CD14-positive monocyte (primary cell): ENCODE measurements at regions not wholly inside any gene's neighbourhood (a gene's known extent, or its start where the extent isn't known, plus 50 kb on each side); places are given as distances from the start of the nearest gene placed in this dataset.

Source experiments
- DNase-seq, 3 donors: peaks; one replicate each; pipeline ENCODE4 v3.0.0-alpha.2; 2011 to 2022
- H2AFZ ChIP-seq: 2 replicates; pipeline ENCODE4 v1.6.0; 2012; ENCODE audit warnings: mild to moderate bottlenecking, low read depth, low read length, inconsistent platforms; ENCODE audit not compliant: insufficient read depth, poor library complexity, severe bottlenecking
- H3K27ac ChIP-seq, 2 donors: 1 replicate in 1 of 2; 2 replicates in 1 of 2; pipeline ENCODE4 v1.5.1; 2012 to 2013; ENCODE audit warnings: low read length in 2 of 2, control low read depth in 1 of 2, inconsistent platforms in 1 of 2, low read depth in 1 of 2, mild to moderate bottlenecking in 1 of 2
- H3K27me3 ChIP-seq, 2 donors: one replicate each; pipeline versions ENCODE4 v1.6.0 to v1.6.1; 2011 to 2013; ENCODE audit warnings: low read length in 2 of 2; ENCODE audit not compliant: control insufficient read depth in 2 of 2, insufficient read depth in 2 of 2
- H3K36me3 ChIP-seq, 2 donors: replicated peaks in 1 of 2; 1 replicate in 1 of 2; 2 replicates in 1 of 2; pipeline versions ENCODE4 v1.5.1 to v1.6.1; 2012 to 2013; ENCODE audit warnings: low read length in 2 of 2, control low read depth in 1 of 2, inconsistent platforms in 1 of 2, mild to moderate bottlenecking in 1 of 2; ENCODE audit not compliant: insufficient read depth in 2 of 2, control insufficient read depth in 1 of 2
- H3K4me1 ChIP-seq, 2 donors: 1 replicate in 1 of 2; 2 replicates in 1 of 2; pipeline versions ENCODE4 v1.5.1 to v1.6.1; 2012 to 2013; ENCODE audit warnings: low read length in 2 of 2, control low read depth in 1 of 2, inconsistent platforms in 1 of 2, mild to moderate bottlenecking in 1 of 2, moderate library complexity in 1 of 2; ENCODE audit not compliant: insufficient read depth in 2 of 2, control insufficient read depth in 1 of 2
- H3K4me2 ChIP-seq: replicated peaks from 2 replicates; pipeline ENCODE3; 2012; ENCODE audit warnings: low read length, moderate library complexity, mild to moderate bottlenecking; ENCODE audit not compliant: poor library complexity, severe bottlenecking; ENCODE audit errors: extremely low read depth
- H3K4me3 ChIP-seq, 3 experiments: fragments of 200-600 bp in 1 of 3; sonication (generic) in 1 of 3; replicated peaks in 1 of 3; 1 replicate in 2 of 3; 2 replicates in 1 of 3; pipeline ENCODE4 v1.5.1; 2011 to 2013; ENCODE audit warnings: low read length in 3 of 3, mild to moderate bottlenecking in 3 of 3, control low read depth in 2 of 3, low read depth in 2 of 3, inconsistent platforms in 1 of 3, moderate library complexity in 1 of 3
- H3K79me2 ChIP-seq: 2 replicates; pipeline ENCODE4 v1.6.0; 2012; ENCODE audit warnings: mild to moderate bottlenecking, control low read depth, inconsistent platforms, low read length, moderate library complexity; ENCODE audit not compliant: insufficient read depth
- H3K9ac ChIP-seq: 2 replicates; pipeline ENCODE4 v1.6.0; 2017; ENCODE audit warnings: low read length, mild to moderate bottlenecking; ENCODE audit not compliant: insufficient read depth, poor library complexity, severe bottlenecking
- H3K9me3 ChIP-seq, 2 donors: replicated peaks in 1 of 2; 1 replicate in 1 of 2; 2 replicates in 1 of 2; pipeline versions ENCODE4 v1.5.1 to v1.6.1; 2012 to 2013; ENCODE audit warnings: low read length in 2 of 2, control low read depth in 1 of 2; ENCODE audit not compliant: control insufficient read depth in 1 of 2, insufficient read depth in 1 of 2
- H4K20me1 ChIP-seq: 2 replicates; pipeline ENCODE4 v1.6.0; 2012; ENCODE audit warnings: mild to moderate bottlenecking, low read length, control low read depth, moderate library complexity; ENCODE audit not compliant: insufficient read depth
- H3K27ac Mint-ChIP-seq, 7 donors: one replicate each; pipeline ENCODE4 v1.8.0; 2020; ENCODE audit warnings: mild to moderate bottlenecking in 7 of 7, mixed read lengths in 7 of 7, moderate library complexity in 6 of 7, inconsistent platforms in 2 of 7
- H3K27me3 Mint-ChIP-seq, 3 donors: one replicate each; pipeline ENCODE4 v1.8.0; 2021 to 2022; ENCODE audit warnings: low read depth in 3 of 3, mild to moderate bottlenecking in 3 of 3, mixed read lengths in 3 of 3, moderate library complexity in 3 of 3, inconsistent platforms in 1 of 3
- H3K36me3 Mint-ChIP-seq, 2 donors: one replicate each; pipeline ENCODE4 v1.8.0; 2020; ENCODE audit warnings: mixed read lengths in 2 of 2, inconsistent platforms in 1 of 2, mild to moderate bottlenecking in 1 of 2
- H3K4me1 Mint-ChIP-seq: one replicate; pipeline ENCODE4 v1.8.0; 2020; ENCODE audit warnings: mild to moderate bottlenecking, mixed read lengths
- H3K4me3 Mint-ChIP-seq, 2 donors: one replicate each; pipeline ENCODE4 v1.8.0; 2020; ENCODE audit warnings: mild to moderate bottlenecking in 2 of 2, mixed read lengths in 2 of 2, moderate library complexity in 1 of 2
- H3K9me3 Mint-ChIP-seq, 7 donors: one replicate each; pipeline ENCODE4 v1.8.0; 2020 to 2022; ENCODE audit warnings: mixed read lengths in 7 of 7, mild to moderate bottlenecking in 6 of 7, moderate library complexity in 6 of 7, inconsistent platforms in 2 of 7
- WGBS: methylation state at CpG from one replicate; pipeline ENCODE4 v1.1.5; 2013; ENCODE audit warnings: missing lambda C conversion rate; ENCODE audit not compliant: insufficient coverage; 5-methylcytosine and 5-hydroxymethylcytosine counted together
- intact Hi-C, 2 donors: fragments of 100-400 bp; cut with micrococcal nuclease; formaldehyde crosslinking; loops; one replicate each; pipeline versions ENCODE4 v1.15.0 to v1.15.1; 2023
- TF ChIP-seq, protein P1 (sequence below): fragments of 200-600 bp; IDR thresholded peaks from one replicate; pipeline ENCODE4 v1.8.0; 2022; ENCODE audit warnings: antibody characterized with exemption, mild to moderate bottlenecking

DNA sequence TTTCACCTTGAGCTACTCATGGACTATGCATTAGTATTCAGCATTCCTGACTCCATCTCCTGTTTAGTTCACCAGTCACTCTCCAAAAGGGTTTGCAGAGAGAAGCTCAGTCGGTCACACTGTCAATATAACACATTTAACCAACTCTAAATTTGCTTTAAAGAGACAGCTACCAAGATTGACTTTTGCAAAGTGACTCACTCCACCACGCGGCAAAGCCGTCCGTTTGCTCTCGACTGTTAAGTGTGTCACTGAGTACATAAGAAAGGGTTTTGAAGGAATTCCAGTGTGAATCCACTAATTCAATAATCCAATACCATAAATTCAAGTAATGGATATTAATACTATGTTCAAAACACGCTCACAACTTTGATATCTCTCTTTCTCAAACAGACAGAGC is 1006.7 kb upstream of the NR2F2 start:
- Histone ChIP-seq H2AFZ (no peak overlapping the region), H3K27ac (no peak overlapping the region), H3K4me2 (no peak overlapping the region), H3K79me2 (no peaks in the 10 kb centered on the region), H3K36me3 (no peaks in the 10 kb centered on the region), H3K27me3 (peaks cover 13 to 23% of the 10 kb centered on the region in 2 donors), H3K9ac (no peak overlapping the region), H3K4me3 (no peak overlapping the region), H3K4me1 (no peaks in the 10 kb centered on the region), H3K9me3 (peaks cover 0 to 7% of the 10 kb centered on the region in 2 donors), H4K20me1 (no peaks in the 10 kb centered on the region)
- H3K4me1 Mint-ChIP-seq: no peaks in the 10 kb centered on the region
- H3K4me3 Mint-ChIP-seq: no peak overlapping the region
- intact Hi-C loops: no loop called here
- DNase-seq: no peak
- H3K36me3 Mint-ChIP-seq: no peaks in the 10 kb centered on the region
- peaks cover 0 to 12% (median 3%) of the 10 kb centered on the region in 7 donors for H3K9me3 Mint-ChIP-seq
- H3K27ac Mint-ChIP-seq: no peak overlapping the region
- WGBS: 57% methylated on average over 1 of the region's 7 CpGs
- H3K27me3 Mint-ChIP-seq: peaks cover 8 to 22% (median 14%) of the 10 kb centered on the region in 3 donors
- TF ChIP-seq, protein P1, sequence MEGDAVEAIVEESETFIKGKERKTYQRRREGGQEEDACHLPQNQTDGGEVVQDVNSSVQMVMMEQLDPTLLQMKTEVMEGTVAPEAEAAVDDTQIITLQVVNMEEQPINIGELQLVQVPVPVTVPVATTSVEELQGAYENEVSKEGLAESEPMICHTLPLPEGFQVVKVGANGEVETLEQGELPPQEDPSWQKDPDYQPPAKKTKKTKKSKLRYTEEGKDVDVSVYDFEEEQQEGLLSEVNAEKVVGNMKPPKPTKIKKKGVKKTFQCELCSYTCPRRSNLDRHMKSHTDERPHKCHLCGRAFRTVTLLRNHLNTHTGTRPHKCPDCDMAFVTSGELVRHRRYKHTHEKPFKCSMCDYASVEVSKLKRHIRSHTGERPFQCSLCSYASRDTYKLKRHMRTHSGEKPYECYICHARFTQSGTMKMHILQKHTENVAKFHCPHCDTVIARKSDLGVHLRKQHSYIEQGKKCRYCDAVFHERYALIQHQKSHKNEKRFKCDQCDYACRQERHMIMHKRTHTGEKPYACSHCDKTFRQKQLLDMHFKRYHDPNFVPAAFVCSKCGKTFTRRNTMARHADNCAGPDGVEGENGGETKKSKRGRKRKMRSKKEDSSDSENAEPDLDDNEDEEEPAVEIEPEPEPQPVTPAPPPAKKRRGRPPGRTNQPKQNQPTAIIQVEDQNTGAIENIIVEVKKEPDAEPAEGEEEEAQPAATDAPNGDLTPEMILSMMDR: no peak

DNA sequence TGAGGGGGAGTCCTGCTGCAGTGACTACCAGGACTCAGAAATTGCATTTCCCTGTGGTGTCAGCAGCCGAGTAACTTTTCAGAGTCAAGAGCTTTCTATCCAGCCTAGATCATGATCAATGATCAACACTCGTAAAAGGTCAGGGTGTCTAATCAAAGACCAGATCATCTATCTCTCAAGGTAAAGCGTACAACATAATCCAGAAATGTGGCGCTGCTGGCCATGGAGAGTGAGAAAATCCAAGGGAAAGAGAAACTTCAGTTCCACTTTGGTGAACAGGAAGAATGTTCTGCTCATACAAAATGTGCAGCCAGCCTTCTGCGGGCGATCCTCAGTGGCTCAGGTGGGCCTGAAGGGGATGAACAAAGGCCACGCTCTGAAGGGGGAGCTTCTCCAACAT is 1005.8 kb upstream of the NR2F2 start:
- no peak overlapping the region for H3K9ac ChIP-seq
- Mint-ChIP-seq H3K36me3 (no peaks in the 10 kb centered on the region), H3K27ac (no peak overlapping the region), H3K4me1 (no peaks in the 10 kb centered on the region), H3K27me3 (peaks cover 8 to 22% (median 14%) of the 10 kb centered on the region in 3 donors), H3K4me3 (no peak overlapping the region), H3K9me3 (peaks cover 0 to 12% (median 3%) of the 10 kb centered on the region in 7 donors)
- H3K4me2 ChIP-seq: no peak overlapping the region
- no peaks in the 10 kb centered on the region for H3K79me2 ChIP-seq
- no peak overlapping the region for H3K4me3 ChIP-seq
- no peak for DNase-seq
- H2AFZ ChIP-seq: no peak overlapping the region
- 87% methylated on average over 5 of the region's 7 CpGs for WGBS
- H4K20me1 ChIP-seq: no peaks in the 10 kb centered on the region
- TF ChIP-seq, protein P1: no peak
- intact Hi-C loops: no loop called here
- no peaks in the 10 kb centered on the region for H3K4me1 ChIP-seq
- no peaks in the 10 kb centered on the region for H3K36me3 ChIP-seq
- no peak overlapping the region for H3K27ac ChIP-seq
- peaks cover 0 to 7% of the 10 kb centered on the region in 2 donors for H3K9me3 ChIP-seq
- H3K27me3 ChIP-seq: peaks cover 13 to 23% of the 10 kb centered on the region in 2 donors
